PFSK-1 (cell line): ENCODE measurements at regions not wholly inside any gene's neighbourhood (a gene's known extent, or its start where the extent isn't known, plus 50 kb on each side); places are given as distances from the start of the nearest gene placed in this dataset.

ENCODE experiments used
- FOXP2 ChIP-seq: optimal IDR thresholded peaks from 2 replicates; pipeline ENCODE3; 2011; ENCODE audit warnings: borderline replicate concordance, control low read depth, inconsistent platforms; ENCODE audit not compliant: insufficient read depth; ENCODE audit errors: extremely low read length, extremely low read depth
- POLR2AphosphoS5 ChIP-seq: IDR thresholded peaks from 2 replicates; pipeline ENCODE4 v1.6.1; 2012; ENCODE audit warnings: low read depth, mild to moderate bottlenecking, control low read depth, low read length, moderate library complexity
- SIN3A ChIP-seq: IDR thresholded peaks from 2 replicates; pipeline ENCODE4 v1.6.1; 2012; ENCODE audit warnings: mild to moderate bottlenecking, low read length, moderate library complexity, borderline replicate concordance; ENCODE audit not compliant: insufficient read depth
- TAF1 ChIP-seq: IDR thresholded peaks from 2 replicates; pipeline ENCODE4 v1.6.1; 2012; ENCODE audit warnings: low read length, control low read depth, borderline replicate concordance; ENCODE audit not compliant: insufficient read depth
- TF ChIP-seq, protein P1 (sequence below), 2 experiments: IDR thresholded peaks; 2 replicates each; pipeline versions ENCODE4 v1.6.1 to v1.8.0; 2011 to 2012; ENCODE audit warnings: low read depth in 2 of 2, low read length in 2 of 2, control low read depth in 1 of 2, inconsistent platforms in 1 of 2, mild to moderate bottlenecking in 1 of 2, moderate library complexity in 1 of 2; ENCODE audit not compliant: insufficient read depth in 1 of 2

DNA sequence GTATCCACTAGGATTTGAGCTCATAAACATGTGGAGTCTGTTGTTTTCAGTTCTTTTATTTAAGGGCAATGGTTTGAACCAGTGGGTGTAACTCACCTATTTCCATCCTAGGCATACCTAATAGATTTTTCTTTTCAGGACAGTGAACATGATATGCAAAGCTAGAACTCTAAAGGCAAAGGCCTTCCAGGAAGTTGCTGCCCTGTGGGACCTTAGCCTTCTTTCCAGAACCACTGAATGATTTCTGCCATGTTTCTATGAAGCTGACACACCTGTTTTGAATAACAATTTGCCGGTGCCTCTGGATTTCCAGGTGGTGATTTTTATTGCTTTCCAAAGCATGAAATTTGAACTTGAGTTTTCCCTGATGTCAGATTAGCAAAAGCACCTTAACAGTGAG, 372.9 kb upstream of the FAR2 start:
- TF ChIP-seq TAF1 (no peak), FOXP2 (no peak)

DNA sequence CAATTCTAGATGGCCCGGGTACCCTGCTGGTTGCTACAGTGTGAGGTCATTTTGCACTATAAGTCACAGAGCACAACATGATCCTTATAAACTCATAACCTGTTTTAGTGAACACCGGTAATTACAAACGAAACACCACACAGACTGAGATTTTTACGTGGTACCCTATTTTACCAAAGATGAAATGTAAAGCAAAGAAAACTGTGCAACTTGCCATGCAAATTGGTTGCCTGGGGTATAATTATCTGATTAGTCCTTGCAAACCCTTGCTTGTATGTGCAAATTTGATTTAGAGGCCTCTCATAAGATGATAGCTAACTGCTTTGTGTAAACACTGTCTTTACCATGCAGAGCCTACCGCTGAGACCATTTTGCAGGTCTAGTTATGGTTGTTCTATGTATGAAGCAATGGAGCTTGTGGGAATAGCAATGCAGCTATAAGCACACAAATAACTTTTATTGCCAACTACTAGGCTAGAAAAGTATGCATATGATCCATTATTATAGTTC, 372.1 kb upstream of the FAR2 start:
- TF ChIP-seq, protein P1, sequence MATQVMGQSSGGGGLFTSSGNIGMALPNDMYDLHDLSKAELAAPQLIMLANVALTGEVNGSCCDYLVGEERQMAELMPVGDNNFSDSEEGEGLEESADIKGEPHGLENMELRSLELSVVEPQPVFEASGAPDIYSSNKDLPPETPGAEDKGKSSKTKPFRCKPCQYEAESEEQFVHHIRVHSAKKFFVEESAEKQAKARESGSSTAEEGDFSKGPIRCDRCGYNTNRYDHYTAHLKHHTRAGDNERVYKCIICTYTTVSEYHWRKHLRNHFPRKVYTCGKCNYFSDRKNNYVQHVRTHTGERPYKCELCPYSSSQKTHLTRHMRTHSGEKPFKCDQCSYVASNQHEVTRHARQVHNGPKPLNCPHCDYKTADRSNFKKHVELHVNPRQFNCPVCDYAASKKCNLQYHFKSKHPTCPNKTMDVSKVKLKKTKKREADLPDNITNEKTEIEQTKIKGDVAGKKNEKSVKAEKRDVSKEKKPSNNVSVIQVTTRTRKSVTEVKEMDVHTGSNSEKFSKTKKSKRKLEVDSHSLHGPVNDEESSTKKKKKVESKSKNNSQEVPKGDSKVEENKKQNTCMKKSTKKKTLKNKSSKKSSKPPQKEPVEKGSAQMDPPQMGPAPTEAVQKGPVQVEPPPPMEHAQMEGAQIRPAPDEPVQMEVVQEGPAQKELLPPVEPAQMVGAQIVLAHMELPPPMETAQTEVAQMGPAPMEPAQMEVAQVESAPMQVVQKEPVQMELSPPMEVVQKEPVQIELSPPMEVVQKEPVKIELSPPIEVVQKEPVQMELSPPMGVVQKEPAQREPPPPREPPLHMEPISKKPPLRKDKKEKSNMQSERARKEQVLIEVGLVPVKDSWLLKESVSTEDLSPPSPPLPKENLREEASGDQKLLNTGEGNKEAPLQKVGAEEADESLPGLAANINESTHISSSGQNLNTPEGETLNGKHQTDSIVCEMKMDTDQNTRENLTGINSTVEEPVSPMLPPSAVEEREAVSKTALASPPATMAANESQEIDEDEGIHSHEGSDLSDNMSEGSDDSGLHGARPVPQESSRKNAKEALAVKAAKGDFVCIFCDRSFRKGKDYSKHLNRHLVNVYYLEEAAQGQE (IDR thresholded peaks at IDR 0.05; ENCODE audit: insufficient read depth in 1 of 2, low read depth in 2 of 2, low read length in 2 of 2): no peak
- no peak for TF ChIP-seq POLR2AphosphoS5
- TF ChIP-seq FOXP2: no peak
- TF ChIP-seq TAF1: no peak
- no peak for TF ChIP-seq SIN3A

DNA sequence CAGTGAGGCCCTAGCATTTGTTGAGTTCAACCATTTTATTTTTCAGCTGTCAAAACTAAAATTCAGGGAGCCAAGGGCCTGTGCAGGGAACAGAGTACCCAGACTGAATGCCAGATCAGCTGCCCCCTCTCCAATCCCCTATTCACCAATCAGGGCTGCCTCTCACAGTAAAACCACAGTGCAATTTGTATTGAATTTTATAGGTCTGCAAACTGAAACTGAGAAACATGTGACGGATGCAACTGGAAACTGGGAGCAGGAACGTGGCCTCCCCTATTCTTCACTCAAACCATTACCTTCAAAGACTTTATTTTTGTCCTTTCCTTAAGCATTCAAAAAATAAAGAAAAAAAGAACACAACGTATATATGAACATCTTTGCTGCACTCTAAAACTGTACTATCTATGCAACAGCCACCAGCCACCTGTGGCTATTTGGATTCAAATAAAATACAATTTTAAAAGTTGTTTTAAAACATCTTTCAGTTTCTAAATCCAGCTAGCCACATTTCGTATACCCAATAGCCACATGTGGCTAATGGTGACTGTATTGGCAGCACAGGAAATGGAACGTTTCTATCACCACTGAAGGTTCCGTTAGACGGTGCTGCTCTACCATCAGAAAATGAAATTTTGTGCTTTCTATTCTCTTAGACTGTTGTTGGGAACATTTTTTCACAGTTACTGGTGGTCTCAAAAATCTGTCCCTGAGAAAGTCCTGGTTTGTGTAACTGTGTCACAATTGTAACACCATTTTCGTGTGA, 371.3 kb upstream of the FAR2 start:
- TF ChIP-seq, protein P1 (IDR thresholded peaks at IDR 0.05; ENCODE audit: insufficient read depth in 1 of 2, low read depth in 2 of 2, low read length in 2 of 2): no peak
- no peak for TF ChIP-seq FOXP2
- TF ChIP-seq TAF1: no peak
- no peak for TF ChIP-seq SIN3A

DNA sequence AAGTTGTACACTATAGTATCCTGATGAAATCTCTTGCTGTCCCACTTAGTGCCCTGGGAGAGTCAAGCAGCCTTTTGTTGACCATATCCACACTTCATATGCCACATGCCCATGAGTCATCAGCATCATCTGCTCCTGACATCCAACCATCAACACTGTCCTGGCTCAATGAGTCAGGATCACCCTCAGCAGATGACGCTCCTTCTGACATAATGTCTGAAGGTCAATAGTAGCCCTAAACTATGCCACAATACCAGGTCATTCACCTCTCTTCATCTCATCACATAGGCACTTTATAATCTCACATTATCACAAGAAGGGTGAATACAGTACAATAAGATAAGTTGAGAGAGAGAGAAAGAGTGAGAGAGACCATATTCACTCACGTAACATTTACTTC, 369.0 kb upstream of the FAR2 start:
- TF ChIP-seq SIN3A (peak; percentile 50; the same call in 1 of the 2 replicates), TAF1 (no peak), FOXP2 (peak; percentile 68)
- TF ChIP-seq, protein P1 (IDR thresholded peaks at IDR 0.05; ENCODE audit: insufficient read depth in 1 of 2, low read depth in 2 of 2, low read length in 2 of 2): no peak

DNA sequence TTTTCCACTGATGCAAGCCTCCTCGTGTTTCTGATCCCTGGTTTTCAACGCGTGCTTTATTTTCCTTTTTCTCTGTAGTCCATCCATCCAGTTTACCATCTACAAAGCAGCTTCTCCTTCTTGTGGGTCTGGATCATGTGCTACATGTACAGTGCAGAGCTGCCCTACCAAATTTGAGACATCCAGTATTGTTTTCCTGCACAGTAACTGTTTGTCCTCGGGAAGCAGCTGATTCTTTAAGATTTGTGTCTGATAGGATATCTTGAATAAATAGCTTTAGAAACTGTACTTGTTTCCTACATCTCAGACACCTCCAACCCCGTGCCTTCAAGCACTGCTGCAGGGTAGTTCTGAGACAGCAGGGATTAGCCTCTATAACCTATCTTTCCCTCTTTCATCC, 368.1 kb upstream of the FAR2 start:
- TF ChIP-seq, protein P1 (IDR thresholded peaks at IDR 0.05; ENCODE audit: insufficient read depth in 1 of 2, low read depth in 2 of 2, low read length in 2 of 2): no peak
- TF ChIP-seq SIN3A (no peak), FOXP2 (no peak), TAF1 (no peak), POLR2AphosphoS5 (no peak)
